Lower leg skin (tissue), 3 donors: ENCODE measurements at regions not wholly inside any gene's neighbourhood (a gene's known extent, or its start where the extent isn't known, plus 50 kb on each side); places are given as distances from the start of the nearest gene placed in this dataset.

Source experiments
- POLR2A ChIP-seq, 2 donors: fragments of 450-650 bp; IDR thresholded peaks; one replicate each; pipeline ENCODE4 v1.6.1; 2016 to 2017; ENCODE audit warnings: antibody characterized with exemption in 2 of 2, mild to moderate bottlenecking in 1 of 2, moderate library complexity in 1 of 2
- TF ChIP-seq, protein P1 (sequence below), 3 donors: fragments of 450-650 bp; IDR thresholded peaks; one replicate each; pipeline ENCODE4 v1.5.1; 2016; ENCODE audit warnings: antibody characterized with exemption in 3 of 3, mild to moderate bottlenecking in 3 of 3, moderate library complexity in 2 of 3

DNA sequence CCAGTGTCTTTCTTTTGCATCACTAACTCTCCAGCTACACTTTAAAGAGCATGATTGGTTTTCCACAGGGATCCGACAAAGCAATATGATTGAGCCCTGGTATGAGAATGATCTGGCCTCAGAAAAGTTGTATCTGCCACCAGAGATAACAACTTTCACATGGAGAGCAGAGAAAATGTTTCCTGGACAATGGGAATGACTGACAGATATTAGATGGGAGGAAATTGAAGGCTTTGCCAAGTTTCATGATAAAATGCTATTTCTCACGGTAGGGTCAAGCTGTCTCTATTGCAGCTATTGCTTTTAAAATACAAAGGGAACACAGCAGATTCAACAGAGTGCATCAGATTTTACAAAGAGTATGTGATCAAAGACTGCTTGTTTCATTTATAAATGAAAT is 56.4 kb upstream of the GLIS3 start:
- TF ChIP-seq, protein P1, sequence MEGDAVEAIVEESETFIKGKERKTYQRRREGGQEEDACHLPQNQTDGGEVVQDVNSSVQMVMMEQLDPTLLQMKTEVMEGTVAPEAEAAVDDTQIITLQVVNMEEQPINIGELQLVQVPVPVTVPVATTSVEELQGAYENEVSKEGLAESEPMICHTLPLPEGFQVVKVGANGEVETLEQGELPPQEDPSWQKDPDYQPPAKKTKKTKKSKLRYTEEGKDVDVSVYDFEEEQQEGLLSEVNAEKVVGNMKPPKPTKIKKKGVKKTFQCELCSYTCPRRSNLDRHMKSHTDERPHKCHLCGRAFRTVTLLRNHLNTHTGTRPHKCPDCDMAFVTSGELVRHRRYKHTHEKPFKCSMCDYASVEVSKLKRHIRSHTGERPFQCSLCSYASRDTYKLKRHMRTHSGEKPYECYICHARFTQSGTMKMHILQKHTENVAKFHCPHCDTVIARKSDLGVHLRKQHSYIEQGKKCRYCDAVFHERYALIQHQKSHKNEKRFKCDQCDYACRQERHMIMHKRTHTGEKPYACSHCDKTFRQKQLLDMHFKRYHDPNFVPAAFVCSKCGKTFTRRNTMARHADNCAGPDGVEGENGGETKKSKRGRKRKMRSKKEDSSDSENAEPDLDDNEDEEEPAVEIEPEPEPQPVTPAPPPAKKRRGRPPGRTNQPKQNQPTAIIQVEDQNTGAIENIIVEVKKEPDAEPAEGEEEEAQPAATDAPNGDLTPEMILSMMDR (IDR thresholded peaks at IDR 0.05) = no peak
- no peak for TF ChIP-seq POLR2A (IDR thresholded peaks at IDR 0.05)
